HG03025 (cell line): ENCODE measurements at regions not wholly inside any gene's neighbourhood (a gene's known extent, or its start where the extent isn't known, plus 50 kb on each side); places are given as distances from the start of the nearest gene placed in this dataset.

ENCODE experiments used
- ATAC-seq: cut with Tn5 transposase; IDR thresholded peaks from one replicate; pipeline ENCODE4 v1.9.1; 2021; ENCODE audit warnings: mild to moderate bottlenecking, moderate library complexity; ENCODE audit not compliant: unreplicated experiment, low FRiP score

DNA sequence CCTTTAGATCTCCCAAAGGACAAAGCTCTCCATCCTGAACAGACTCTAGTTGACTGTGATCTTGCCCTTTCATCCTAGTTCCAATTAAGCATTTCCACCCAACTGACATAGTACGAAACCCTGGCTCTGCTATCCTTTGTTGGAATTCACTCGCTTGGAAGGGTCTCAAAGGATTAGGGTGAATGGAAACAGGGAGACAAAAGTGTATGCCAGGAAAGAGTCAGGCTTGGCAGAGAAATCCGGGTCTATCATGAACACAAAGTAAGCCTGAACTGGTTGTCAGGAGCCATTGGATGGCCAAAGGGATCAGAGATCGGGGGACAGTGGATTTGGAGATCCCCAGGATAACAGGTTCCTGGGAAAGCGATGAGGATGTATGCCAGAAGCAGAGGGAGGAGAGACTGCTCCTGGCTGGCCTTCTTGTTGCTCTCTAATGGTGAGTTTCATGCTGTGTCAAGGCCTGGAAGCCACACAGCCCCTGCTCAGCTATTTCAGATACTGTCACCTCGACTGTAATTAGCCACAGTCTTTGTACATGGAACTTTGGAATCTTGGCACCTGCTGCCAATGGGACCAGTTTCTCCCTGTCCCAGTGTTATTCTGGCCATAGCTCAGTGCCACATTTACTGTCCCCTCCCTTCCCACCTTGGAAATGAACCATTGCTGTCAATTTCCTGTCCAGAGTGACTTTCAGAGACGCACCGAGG, 1168.7 kb upstream of the AUTS2 start:
- no peak for ATAC-seq

DNA sequence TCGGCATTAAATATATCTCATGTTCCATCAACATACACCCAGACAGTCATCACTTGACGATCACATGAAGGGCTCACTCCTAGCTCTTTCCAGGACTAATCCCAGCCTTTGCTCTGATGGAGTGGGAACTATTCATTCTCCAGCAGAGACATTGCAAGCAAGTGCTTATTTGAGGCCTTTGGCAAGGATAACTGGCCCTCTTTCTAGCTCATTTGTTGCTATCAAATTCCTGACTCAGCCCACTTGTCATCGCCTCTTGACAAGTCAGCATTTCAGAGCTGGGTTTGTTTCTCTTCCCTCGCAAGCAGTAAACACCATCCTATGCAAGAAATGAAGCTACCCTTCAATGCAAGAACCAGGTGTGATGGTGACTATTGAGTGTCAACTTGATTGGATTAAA, 1165.7 kb upstream of the AUTS2 start:
- ATAC-seq: no peak

- no peak for ATAC-seq
Observed at GRCh38 chr7:68433462-68434070, 1164.7 kb upstream of the AUTS2 start.

DNA sequence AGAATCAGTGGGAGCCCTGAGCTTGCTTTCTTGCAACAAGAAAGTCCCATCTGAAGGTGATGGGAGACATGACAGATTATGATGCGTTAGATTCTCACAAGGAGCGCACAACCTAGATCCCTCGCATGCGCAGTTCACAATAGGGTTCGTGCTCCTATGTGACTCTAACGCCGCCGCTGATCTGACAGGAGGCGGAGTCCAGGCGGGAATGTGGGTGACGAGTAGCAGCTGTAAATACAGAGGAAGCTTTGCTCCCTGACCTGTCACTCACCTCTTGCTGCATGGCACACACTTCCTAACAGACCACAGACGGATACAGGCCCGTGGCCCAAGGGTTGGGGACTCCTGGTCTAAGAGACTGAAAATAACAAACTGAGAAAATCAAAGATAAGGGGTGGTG, 1163.4 kb upstream of the AUTS2 start:
- ATAC-seq: no peak

DNA sequence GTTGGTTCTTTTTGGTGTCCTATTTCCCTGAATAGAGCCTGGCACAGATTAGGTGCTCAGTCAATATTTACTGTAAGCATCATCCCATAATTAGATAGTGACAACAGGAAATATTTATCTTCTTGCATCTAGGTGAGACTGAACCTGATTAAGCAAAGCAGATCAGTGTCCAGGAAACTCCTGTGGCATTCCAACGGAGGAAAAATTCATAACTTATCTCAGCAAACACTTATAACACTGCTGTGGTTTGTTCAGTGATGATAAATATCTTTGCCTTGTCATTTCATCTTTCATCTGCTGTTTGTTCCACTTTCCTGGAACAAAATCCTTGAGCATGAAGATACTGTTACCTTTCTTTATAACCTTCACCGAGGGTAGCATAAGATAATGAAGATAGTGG, 1160.3 kb upstream of the AUTS2 start:
- ATAC-seq: no peak

DNA sequence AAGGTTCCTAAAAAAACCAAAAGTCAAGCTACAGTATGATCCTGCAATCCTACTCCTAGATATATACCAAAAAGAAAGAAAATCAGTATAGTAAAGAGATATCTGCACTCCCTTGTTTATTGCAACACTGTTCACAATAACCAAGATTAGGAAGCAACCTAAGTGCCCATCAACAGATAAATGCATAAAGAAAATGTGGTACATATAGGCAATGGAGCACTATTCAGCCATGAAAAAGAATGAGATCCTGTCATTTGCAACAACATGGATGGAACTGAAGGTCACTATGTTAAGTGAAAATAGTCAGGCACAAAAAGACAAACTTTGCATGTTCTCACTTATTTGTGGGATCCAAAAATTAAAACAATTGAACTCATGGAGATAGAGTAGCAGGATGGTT, 1159.5 kb upstream of the AUTS2 start:
- ATAC-seq: no peak

- ATAC-seq: no peak
Observed at GRCh38 chr7:68439897-68440296, 1158.4 kb upstream of the AUTS2 start.

DNA sequence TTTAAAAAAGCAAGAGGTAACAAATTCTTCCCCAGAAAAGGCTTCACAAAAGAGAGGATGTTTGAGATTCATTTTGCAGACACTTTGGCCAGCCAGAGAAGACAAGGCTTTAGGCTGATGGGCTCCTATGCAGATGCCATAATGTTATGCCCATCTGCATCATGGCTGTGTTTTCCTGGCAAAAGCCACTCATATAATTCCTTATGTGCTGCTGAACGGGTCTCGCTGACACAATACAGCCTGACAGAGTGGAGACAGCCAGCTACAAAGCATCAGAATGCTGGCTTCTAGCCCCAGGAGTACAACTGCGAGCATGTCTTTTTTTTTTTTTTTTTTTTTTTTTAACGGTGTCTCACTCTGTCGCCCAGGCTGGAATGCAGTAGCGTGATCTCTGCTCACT, 1157.4 kb upstream of the AUTS2 start:
- no peak for ATAC-seq

DNA sequence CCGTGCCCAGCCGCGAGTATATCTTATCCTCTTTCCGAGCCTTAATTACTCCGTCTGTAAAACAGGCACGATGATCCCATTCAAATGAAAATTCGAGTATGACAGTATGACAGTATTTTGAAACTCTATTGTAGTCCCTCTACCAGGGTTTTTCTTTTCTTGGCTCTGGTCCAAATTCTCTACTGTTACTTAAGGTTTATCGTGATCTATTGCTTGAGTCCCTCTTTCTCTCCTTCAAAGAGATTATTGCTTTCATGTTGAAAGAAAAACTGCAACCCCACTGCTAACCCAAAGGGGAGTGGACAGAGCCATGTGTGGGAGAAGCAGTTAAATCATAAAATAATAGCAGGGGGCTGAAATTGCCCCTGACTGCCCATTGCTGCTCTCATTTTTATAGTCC, 1156.6 kb upstream of the AUTS2 start:
- no peak for ATAC-seq

- ATAC-seq: no peak
Observed at GRCh38 chr7:68442931-68443631, 1155.2 kb upstream of the AUTS2 start.

- no peak for ATAC-seq
Observed at GRCh38 chr7:68444042-68444441, 1154.2 kb upstream of the AUTS2 start.

DNA sequence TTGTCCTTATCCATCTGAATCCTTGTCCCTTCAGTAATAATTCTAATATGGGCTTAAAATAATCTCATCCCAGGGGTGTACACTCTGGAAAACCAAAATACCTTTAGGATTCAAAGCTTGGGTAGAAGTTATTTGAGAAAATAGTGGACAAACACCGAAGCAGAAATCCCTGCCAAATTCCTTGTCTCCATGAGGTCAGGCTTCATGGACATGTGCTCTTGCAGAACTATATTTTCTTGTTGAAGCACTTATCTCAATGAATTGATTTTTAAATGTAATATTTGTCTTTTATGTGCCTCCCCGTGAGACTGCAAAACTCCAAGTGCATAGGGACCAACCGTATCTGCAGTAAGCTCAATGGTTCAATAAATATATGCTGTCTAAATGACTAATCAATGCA, 1153.3 kb upstream of the AUTS2 start:
- no peak for ATAC-seq

- no peak for ATAC-seq
Observed at GRCh38 chr7:68446183-68446582, 1152.1 kb upstream of the AUTS2 start.

- ATAC-seq: no peak
Observed at GRCh38 chr7:68449099-68449498, 1149.2 kb upstream of the AUTS2 start.

GRCh38 chr7:68449816-68450215, 1148.5 kb upstream of the AUTS2 start:
- ATAC-seq: no peak

DNA sequence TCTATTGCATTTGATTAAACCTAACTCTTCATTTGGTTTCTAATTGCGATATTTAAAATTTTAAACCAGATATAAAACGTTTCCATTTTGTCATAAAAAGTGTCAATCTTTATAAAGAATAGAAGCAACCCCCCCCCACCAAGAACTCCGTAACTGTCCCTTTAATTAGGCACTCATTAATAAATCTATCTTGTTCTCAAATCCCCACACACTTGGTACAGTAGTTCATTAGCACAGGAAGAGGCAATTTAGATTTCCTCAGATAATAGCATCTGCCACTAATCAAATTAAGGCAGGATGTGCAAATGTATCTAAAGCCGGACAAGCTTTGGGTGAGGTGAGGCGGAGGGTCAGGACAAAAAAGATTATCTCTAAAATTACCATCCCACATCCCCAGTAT, 1143.3 kb upstream of the AUTS2 start:
- no peak for ATAC-seq

- no peak for ATAC-seq
Observed at GRCh38 chr7:68456469-68456868, 1141.8 kb upstream of the AUTS2 start.

- no peak for ATAC-seq
Observed at GRCh38 chr7:68457481-68457880, 1140.8 kb upstream of the AUTS2 start.

DNA sequence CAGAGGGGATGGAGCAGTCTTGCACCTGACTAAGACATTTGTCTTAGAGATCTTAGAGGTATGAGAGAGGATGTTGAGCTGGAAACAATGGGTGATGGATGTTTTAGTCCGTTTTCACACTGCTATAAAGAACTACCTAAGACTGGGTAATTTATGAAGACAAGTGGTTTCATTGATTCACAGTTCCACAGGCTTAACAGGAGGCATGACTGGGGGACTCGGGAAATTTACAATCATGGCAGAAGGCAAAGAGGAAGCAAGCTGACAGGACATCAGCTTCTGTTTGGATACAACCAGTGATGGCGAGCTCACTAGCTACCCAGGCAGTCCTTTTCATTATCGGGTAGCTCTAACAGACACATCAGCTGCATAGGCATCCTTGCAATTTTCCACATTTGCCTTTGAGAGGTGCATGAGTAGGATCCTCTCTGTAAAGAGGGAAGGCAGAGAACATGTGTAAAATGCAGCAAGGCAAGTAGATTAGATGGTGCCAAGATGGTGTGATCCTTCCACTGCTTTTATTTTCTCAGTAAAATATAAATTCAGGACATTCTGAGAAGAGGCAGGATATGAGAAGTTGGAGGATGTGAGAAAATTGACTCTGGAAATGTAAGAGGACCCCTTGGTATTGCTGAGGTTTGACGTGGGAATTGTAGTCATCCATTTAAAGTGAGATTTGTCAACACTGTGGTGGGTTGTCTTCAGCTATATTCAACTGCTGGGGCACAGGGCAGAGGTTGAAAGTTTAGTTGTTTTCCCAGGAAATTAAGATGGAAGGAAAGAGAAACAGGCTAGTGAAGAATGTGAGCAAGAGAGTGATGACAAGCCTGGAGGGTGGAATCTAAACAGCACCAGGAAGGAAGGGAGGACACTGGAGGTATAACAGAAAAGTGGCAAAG, 1140.0 kb upstream of the AUTS2 start:
- no peak for ATAC-seq

GRCh38 chr7:68461430-68461829, 1136.8 kb upstream of the AUTS2 start:
- no peak for ATAC-seq
